Fibroblast of skin of right biceps (primary cell): ENCODE measurements at regions not wholly inside any gene's neighbourhood (a gene's known extent, or its start where the extent isn't known, plus 50 kb on each side); places are given as distances from the start of the nearest gene placed in this dataset.

ENCODE experiments used
- DNase-seq: peaks from one replicate; pipeline ENCODE4 v3.0.0-alpha.2; 2013

- DNase-seq: no peak
Measured at GRCh38 chr10:88060762-88061161, 197.3 kb downstream of the PTEN start.

GRCh38 chr10:88062385-88062784, 199.0 kb downstream of the PTEN start:
- DNase-seq: no peak

DNA sequence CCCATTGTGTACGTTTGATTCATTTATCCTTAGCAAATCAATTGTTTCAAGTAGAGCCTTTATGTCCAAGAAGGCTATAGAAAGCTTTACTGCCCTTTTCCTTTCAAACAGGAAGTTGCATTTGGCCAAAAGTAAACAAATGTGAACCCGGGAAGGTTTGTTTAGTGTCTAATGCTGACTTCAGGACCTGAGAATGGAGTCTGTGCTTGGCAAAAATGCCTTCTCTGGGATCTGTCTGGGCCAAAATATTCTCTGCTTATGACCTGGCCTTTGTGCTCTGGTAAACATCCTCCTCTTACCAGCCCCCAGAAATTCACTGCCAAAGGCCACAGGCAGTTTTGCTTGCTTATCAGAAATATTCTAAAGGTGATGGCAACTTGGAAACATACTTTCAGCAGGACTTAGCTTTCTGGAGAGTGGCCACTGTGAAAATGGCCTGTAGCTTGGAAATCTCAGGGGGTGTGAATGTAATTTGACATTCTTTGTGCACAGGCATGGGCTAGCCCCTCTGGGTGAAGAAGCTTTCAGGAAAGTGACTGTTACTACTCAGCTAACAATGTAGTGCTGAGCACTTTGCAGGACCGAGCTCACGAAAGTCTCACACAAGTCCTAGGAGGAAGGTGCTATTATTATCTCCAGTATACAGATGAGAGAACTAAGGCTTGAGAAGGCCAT, 199.5 kb downstream of the PTEN start:
- no peak for DNase-seq

DNA sequence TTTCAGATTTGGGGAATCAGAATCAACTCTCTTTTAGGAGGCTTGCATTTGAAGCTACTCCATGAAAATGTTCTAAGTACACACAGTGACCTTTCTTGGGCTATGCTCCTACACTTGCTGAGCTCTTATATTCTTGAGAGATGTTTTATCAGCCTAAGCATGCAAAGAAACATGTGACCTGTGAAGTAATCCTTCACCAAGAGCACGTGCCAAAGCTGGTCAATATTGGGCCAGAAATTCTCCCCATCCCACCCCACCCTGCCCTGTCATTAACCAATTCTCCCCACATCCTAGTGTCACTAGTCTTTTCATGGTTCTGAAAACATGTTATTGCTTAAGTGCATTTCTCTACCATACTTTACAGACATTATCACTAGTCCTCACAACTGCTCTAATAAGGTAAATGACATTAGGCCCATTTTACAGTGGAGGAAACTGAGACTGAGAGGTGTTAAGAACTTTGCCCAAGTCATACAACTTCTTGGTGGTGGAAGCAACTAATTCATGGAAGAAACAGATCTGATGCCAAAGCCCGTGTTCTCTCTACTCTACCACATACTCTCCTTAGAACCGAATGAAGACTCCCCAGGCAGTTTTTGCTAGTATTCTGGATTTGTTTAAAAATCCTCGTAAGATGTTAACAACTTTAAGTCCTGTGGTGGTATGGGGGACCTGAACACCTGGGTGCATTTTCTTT, 200.6 kb downstream of the PTEN start:
- DNase-seq: no peak

DNA sequence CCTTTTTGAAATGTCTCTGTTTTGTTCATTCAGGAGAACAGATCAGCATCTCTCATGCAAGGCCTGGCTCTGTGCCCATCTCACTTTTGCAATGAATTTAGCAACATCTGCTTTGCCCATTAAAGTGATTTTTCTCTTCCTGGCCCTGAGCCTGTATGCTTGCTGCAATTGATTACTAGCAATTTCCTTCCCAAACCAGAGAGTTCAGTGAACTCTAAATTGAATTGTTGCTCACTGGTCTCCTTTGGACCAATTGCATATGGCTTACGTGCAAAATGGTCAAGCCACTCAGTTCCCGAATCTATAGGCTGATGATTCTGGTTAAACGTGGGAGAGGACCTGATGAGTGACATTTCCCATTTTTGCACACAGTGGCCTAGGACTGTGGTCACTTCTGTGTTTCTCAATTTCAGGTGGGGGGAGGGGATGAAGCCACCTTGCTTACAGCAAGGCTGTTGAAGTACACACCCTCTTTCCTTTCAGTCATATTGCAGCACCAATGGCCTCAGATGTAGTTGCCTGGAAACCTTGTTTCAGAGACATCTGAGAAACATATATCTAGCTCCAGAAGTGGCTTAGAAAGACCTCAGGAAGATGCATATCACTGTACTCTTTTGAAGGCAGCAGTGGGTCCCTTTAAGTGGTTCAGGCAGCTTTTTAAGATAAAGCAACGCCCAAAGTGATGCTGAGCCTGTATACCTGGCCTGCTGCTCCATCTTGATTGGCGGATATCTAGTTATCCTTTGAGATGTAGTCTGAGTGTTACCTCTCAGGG, 201.4 kb downstream of the PTEN start:
- peak; percentile 55 for DNase-seq

DNA sequence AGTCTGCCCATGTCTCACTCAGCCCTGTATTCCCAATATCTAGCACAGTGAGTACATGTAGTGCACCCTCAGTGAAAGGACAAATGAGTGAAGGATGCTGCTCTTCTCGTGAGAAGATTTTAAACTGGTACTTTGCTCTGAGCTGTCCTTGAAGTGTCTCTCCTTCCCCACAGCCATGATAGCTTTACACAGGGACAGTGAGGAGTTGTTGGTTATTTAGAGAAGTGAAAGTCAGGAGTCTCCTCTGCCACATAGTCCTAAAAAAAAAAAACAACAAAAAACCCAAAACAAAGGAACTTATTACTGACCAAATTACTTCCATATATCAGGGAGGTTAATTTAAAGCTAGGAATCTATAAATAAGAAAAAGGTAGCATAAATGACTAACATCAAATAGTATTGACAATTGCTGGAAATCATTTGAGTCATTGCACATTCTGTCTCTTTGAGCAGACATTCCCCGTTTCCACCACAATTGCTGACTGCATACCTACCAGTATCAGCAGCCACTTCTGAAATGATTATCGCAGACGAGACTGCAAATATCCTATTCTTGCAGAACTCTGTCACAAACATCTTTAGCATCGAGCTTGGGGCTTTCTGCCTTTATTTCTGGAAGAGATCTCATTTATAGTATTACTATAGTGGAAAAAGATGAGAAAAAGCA, 202.1 kb downstream of the PTEN start:
- peak; percentile 61 for DNase-seq

DNA sequence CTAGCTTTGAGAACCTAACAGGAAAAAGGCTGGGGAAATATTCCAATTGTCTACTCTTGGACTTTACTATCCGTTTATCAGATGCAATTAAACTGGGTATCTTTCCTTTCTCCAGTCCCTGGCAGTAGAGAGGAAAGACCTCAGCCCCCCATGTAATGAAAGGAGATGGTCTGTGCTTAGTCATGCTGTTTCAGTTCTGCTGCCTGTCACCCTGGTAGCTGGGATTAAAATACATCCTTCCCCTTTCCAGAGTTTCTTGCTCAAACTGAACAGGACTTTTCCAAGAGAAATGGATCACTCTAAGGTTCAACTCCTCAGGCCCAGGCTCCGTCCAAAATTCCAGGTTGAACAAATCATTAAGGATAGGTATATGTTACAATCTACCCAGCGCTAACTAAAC, 202.9 kb downstream of the PTEN start:
- DNase-seq: no peak

DNA sequence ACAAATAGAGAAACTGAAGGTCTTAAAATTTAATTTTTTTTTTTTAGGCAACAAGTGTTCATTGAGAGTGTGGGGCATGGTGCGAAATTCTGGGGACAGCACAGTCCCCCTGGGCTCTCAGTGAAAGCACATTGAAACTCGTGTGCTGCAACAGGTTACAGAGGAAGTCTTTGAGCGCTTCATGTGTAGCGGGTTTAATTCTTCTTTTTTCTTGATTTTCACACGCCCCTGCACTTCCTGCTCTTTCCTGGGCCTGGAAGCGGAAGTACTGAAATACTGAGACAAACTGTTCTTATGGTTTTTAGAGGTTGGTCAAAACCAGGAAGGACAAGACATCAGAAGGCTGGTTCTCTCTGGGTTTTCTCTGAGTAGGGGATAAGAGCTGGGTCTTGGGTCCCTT, 203.5 kb downstream of the PTEN start:
- no peak for DNase-seq

DNA sequence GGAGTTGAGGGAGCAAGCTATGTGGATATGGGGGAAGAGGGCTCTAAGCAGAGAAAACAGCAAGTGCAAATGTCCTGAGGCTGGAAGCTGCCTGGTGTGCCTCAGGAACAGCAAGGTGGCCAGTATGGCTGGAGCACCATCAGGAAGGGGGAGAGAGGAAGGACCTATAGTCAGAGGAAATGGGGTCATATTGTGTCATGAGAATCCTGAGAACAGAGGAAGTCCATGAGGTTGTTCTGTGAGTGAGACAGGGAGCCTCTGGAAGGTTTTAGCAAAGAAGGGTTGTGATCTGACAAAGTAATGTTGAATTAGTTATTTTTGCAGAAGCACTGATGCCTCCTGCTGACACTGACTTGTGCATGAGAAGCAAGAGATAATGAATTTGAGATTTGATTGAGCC, 204.3 kb downstream of the PTEN start:
- DNase-seq: no peak

- no peak for DNase-seq
Measured at GRCh38 chr10:88069338-88069737, 205.9 kb downstream of the PTEN start.

DNA sequence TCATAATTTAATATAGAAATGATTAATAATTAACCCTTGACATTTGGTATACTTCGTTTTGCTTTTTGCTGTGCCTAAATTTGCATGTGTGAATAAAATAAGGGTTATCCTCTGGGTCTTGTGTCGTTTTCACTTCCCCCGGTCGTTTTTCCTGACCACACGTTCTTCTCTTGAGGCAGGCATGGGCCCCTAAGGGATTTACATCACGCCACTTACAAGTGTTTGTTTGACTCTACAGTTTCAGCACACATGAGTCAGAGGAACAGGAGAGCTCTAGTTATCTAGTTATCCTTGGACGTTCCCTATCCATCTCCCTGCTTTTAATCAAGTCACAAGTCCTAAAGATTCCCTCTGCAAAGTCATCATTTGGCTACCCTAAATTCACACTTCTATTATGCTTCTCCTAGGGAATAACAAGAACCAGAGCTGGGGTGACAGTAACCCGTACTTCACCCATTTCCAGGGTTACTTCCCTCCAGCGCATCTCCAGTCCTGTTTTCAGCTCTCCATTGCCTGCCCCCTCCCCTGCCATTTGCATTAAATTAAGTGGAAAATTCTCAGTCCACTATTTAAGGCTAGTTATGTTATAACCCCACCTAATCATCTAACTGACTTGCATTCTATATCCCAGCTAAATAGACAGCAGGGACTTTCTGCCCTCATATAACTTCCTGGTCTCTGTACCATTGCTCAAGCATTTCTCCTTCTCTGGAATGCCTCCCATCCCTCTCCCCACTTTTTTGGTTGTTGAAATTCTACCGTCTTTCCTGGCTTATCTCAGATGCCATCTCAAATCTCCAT, 206.9 kb downstream of the PTEN start:
- peak; percentile 23 for DNase-seq

- no peak for DNase-seq
Measured at GRCh38 chr10:88071879-88072278, 208.5 kb downstream of the PTEN start.

- no peak for DNase-seq
Measured at GRCh38 chr10:88073682-88074081, 210.3 kb downstream of the PTEN start.

- no peak for DNase-seq
Measured at GRCh38 chr10:88074971-88075370, 211.5 kb downstream of the PTEN start.

DNA sequence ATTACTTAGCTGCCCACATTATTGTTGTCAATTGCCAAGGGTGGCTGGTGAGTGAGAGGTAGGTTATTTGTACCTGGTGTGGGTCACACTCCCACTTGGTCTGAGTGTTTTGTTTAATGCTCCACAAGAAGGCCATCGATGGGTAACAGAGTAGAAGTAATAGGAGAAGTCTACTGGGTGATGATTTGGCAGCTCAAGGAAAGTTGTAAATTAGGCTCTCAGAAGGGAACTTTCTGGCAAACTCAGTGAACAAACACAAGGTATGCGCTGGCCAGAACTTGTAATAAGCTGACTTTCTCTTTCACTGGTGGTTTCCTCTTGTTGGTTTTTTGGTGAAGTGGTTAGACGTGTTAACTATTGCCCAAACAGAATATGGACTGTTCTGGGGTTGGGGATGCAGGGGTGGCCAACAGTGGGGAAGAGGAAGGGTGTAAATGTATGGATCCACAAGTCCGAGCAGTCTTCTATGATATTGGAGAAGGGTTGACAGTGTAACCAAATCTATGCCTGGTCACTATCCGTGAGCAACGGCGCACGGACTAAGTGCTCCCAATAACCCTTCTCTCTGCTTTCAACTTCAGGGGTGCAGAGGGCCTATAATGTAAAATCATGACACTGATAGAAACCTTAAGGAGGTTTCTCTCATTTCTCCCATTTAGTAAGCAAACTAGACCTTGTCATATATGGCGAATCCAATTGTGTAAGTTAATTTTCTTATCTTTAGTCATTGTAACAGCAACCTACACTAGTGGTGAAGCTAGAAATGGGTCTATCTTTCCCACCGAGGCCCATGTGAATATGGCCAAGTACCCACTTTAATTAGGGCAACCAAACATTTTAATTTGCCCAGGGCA, 212.8 kb downstream of the PTEN start:
- DNase-seq: no peak

DNA sequence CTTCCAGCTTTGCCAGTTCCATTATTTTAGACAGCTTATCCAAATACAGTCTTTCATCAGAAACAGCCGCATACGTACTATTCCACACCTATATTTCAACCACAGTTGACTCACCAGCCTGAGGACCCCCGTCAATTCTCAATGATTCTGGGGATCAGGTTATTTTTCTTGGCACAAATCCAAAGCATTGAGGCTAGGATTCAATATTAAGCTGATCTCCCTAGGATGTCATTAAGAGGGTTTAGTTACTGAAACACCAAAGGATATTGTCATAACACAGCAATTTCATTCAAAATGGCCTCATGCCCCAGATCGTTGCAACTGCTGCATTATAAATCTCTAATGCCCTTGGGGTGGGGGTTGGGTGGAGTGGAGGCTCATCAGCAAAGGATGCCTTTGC, 214.6 kb downstream of the PTEN start:
- DNase-seq: no peak

- peak; percentile 22 for DNase-seq
Measured at GRCh38 chr10:88080213-88080612, 216.8 kb downstream of the PTEN start.

GRCh38 chr10:88081457-88082054, 218.1 kb downstream of the PTEN start:
- no peak for DNase-seq

- DNase-seq: no peak
Measured at GRCh38 chr10:88082391-88082790, 219.0 kb downstream of the PTEN start.

DNA sequence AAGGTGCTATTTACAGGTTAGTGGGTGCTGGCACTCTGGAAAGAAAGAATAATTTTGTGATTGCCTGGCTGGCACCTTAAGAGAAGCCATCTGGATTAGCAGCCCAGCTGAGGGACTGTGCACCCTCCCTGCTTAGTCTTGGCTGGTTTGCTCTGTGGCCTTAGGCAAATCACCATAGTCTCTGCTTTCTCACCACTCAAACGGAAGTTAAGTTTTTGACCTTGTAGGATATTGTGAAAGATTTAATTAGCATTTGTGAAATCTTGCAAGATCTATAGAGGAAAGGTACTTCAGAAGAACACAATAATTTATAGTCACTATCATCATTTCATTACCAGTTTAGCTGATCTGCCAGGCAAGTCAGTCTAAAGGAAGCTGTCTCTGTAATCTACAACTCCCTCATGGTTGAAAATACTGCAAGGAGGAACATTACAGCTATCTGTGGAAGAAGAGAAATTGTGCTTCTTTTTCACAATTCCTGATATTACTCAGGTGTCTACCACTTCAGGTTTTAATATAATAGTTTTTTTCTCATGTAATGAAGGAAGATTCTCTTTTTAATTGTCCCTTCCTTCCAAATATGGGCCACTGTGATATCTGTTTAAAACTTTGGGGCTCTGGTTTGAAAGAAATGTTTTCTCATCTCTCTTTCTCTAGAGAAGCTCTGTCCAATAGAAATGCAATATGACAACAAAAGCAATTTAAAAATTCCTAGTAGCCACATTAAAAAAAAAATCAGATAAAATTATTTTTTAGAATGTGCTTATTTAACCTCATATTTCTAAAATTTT, 219.6 kb downstream of the PTEN start:
- no peak for DNase-seq
